ENCODE measurements at regions not wholly inside any gene's neighbourhood (a gene's known extent, or its start where the extent isn't known, plus 50 kb on each side); places are given as distances from the start of the nearest gene placed in this dataset.

- H3K4me3 ChIP-seq (ENCODE audit: low read length) = no peak overlapping the region
- no peaks in the 10 kb centered on the region for H3K36me3 Mint-ChIP-seq (ENCODE audit: low read depth)
- no peak overlapping the region for H3K27ac Mint-ChIP-seq
- TF ChIP-seq CTCF (conservative IDR thresholded peaks at IDR 0.05) = no peak
- H3K4me1 ChIP-seq (ENCODE audit: control insufficient read depth, insufficient read depth, low read length) = no peaks in the 10 kb centered on the region
- H3K27ac ChIP-seq (ENCODE audit: low read depth, low read length) = no peak overlapping the region
- H3K4me1 Mint-ChIP-seq = peaks cover 9% of the 10 kb centered on the region
- H3K4me3 Mint-ChIP-seq = no peak overlapping the region
- no peak for DNase-seq
- H3K36me3 ChIP-seq (ENCODE audit: control insufficient read depth, insufficient read depth, low read length) = no peaks in the 10 kb centered on the region
- WGBS, 2 experiments (ENCODE audit: insufficient coverage in 1 of 2, insufficient read length in 1 of 2) = 89% methylated on average over 1 of the region's 4 CpGs; no CpG with 5 or more reads in 1 of the 2 experiments
- peaks cover 19% of the 10 kb centered on the region for H3K9me3 Mint-ChIP-seq
- H3K27me3 Mint-ChIP-seq (ENCODE audit: insufficient read depth) = no peaks in the 10 kb centered on the region
- no peaks in the 10 kb centered on the region for H3K27me3 ChIP-seq (ENCODE audit: control insufficient read depth, insufficient read depth, low read length, poor library complexity, severe bottlenecking)
- H3K9ac ChIP-seq (ENCODE audit: extremely low read depth, low read length, poor library complexity, severe bottlenecking) = no peak overlapping the region
- H3K9me3 ChIP-seq (ENCODE audit: control insufficient read depth, low read length) = peaks cover 10% of the 10 kb centered on the region
These were observed 980.9 kb upstream of the FBXO33 start for GRCh38 chr14:40413136-40413535.

- Histone ChIP-seq H3K9ac (ENCODE audit: extremely low read depth, low read length, poor library complexity, severe bottlenecking) (no peak overlapping the region), H3K27ac (ENCODE audit: low read depth, low read length) (no peak overlapping the region), H3K4me3 (ENCODE audit: low read length) (no peak overlapping the region), H3K4me1 (ENCODE audit: control insufficient read depth, insufficient read depth, low read length) (no peaks in the 10 kb centered on the region), H3K9me3 (ENCODE audit: control insufficient read depth, low read length) (peaks cover 35% of the 10 kb centered on the region), H3K36me3 (ENCODE audit: control insufficient read depth, insufficient read depth, low read length) (no peaks in the 10 kb centered on the region), H3K27me3 (ENCODE audit: control insufficient read depth, insufficient read depth, low read length, poor library complexity, severe bottlenecking) (no peaks in the 10 kb centered on the region)
- Mint-ChIP-seq H3K4me3 (no peak overlapping the region), H3K27me3 (ENCODE audit: insufficient read depth) (no peaks in the 10 kb centered on the region), H3K9me3 (peaks cover 43% of the 10 kb centered on the region), H3K36me3 (ENCODE audit: low read depth) (peaks cover 2% of the 10 kb centered on the region), H3K27ac (no peak overlapping the region), H3K4me1 (no peaks in the 10 kb centered on the region)
- no peak for TF ChIP-seq CTCF (conservative IDR thresholded peaks at IDR 0.05)
- DNase-seq = no peak
These were observed 978.5 kb upstream of the FBXO33 start for GRCh38 chr14:40410708-40411107.

GRCh38 chr14:40402957-40403356, 970.7 kb upstream of the FBXO33 start:
- Histone ChIP-seq H3K4me1 (ENCODE audit: control insufficient read depth, insufficient read depth, low read length) (no peaks in the 10 kb centered on the region), H3K36me3 (ENCODE audit: control insufficient read depth, insufficient read depth, low read length) (no peaks in the 10 kb centered on the region), H3K27me3 (ENCODE audit: control insufficient read depth, insufficient read depth, low read length, poor library complexity, severe bottlenecking) (no peaks in the 10 kb centered on the region), H3K9me3 (ENCODE audit: control insufficient read depth, low read length) (peaks cover 29% of the 10 kb centered on the region), H3K27ac (ENCODE audit: low read depth, low read length) (no peak overlapping the region), H3K4me3 (ENCODE audit: low read length) (no peak overlapping the region), H3K9ac (ENCODE audit: extremely low read depth, low read length, poor library complexity, severe bottlenecking) (no peak overlapping the region)
- no peak overlapping the region for H3K4me3 Mint-ChIP-seq
- no peak for TF ChIP-seq CTCF (conservative IDR thresholded peaks at IDR 0.05)
- H3K4me1 Mint-ChIP-seq = no peaks in the 10 kb centered on the region
- no peak for DNase-seq
- no peak overlapping the region for H3K27ac Mint-ChIP-seq
- peaks cover 24% of the 10 kb centered on the region for H3K9me3 Mint-ChIP-seq
- peaks cover 2% of the 10 kb centered on the region for H3K36me3 Mint-ChIP-seq (ENCODE audit: low read depth)
- no peaks in the 10 kb centered on the region for H3K27me3 Mint-ChIP-seq (ENCODE audit: insufficient read depth)
